ENCODE measurements at regions not wholly inside any gene's neighbourhood (a gene's known extent, or its start where the extent isn't known, plus 50 kb on each side); places are given as distances from the start of the nearest gene placed in this dataset.
A peak's percentile ranks its signal among the peaks of the same experiment; 100 is the strongest.

- H3K9me3 ChIP-seq (ENCODE audit: control insufficient read depth, insufficient read depth, low read depth, low read length): no peaks in the 10 kb centered on the region
- no peak overlapping the region for H3K9ac ChIP-seq (ENCODE audit: low read length)
- no peaks in the 10 kb centered on the region for H3K36me3 ChIP-seq (ENCODE audit: control insufficient read depth, insufficient read depth, low read length)
- H3K4me1 ChIP-seq (ENCODE audit: control insufficient read depth, insufficient read depth, low read length): no peaks in the 10 kb centered on the region
- no peak overlapping the region for H3K27ac ChIP-seq (ENCODE audit: low read depth, low read length)
- H3K4me3 ChIP-seq (ENCODE audit: low read depth, low read length): no peak overlapping the region
- no peaks in the 10 kb centered on the region for H3K27me3 ChIP-seq (ENCODE audit: control insufficient read depth, insufficient read depth, low read length)
Measured at GRCh38 chr17:54096216-54096615, 273.5 kb downstream of the KIF2B start.

DNA sequence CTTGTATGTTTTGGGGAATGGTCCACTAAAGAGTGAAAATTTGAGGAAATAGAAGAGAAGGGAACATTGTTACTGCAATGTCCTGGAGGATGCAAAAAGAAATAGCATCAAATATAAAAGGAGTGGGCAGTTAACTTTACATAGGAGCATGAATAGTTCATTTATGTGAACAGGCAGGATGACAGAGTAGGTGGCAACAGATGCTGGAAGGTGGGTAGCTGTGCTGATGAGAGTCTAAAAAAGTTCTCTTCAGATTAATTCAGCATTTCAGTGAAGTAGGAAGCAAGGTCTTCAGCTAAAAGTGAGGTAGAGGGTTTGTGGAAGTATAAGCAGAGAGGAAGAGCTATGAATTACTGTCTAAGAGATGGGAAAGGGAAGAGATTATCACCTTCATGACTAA lies 276.5 kb downstream of the KIF2B start:
- H3K4me3 ChIP-seq (ENCODE audit: low read depth, low read length): no peak overlapping the region
- H3K9me3 ChIP-seq (ENCODE audit: control insufficient read depth, insufficient read depth, low read depth, low read length): peaks cover 14% of the 10 kb centered on the region; the same call in 1 of the 2 replicates
- no peaks in the 10 kb centered on the region for H3K27me3 ChIP-seq (ENCODE audit: control insufficient read depth, insufficient read depth, low read length)
- no peak overlapping the region for H3K27ac ChIP-seq (ENCODE audit: low read depth, low read length)
- H3K36me3 ChIP-seq (ENCODE audit: control insufficient read depth, insufficient read depth, low read length): no peaks in the 10 kb centered on the region
- H3K4me1 ChIP-seq (ENCODE audit: control insufficient read depth, insufficient read depth, low read length): no peaks in the 10 kb centered on the region
- H3K9ac ChIP-seq (ENCODE audit: low read length): no peak overlapping the region

DNA sequence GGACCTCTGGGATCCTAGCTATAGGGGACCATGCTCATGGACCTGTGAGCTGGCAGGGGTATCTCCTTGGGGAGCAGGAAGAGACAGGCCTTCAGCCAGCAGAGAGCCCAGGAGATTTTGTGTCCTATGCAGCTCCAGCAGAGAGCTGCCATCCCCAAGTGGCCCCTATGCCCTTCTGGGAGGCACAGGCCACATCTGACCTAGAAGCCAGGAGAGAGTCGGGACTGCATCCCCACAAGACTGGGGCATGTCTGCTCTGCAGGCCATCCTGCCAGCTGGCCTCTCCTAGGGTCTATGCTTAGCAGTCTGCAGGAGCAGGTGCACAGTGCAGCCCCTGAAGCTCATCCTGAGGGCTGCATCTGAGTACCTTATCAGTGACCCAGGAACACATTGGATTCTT lies 279.5 kb downstream of the KIF2B start:
- H3K4me3 ChIP-seq (ENCODE audit: low read depth, low read length): no peak overlapping the region
- no peaks in the 10 kb centered on the region for H3K27me3 ChIP-seq (ENCODE audit: control insufficient read depth, insufficient read depth, low read length)
- H3K27ac ChIP-seq (ENCODE audit: low read depth, low read length): no peak overlapping the region
- no peak overlapping the region for H3K9ac ChIP-seq (ENCODE audit: low read length)
- no peaks in the 10 kb centered on the region for H3K4me1 ChIP-seq (ENCODE audit: control insufficient read depth, insufficient read depth, low read length)
- H3K9me3 ChIP-seq (ENCODE audit: control insufficient read depth, insufficient read depth, low read depth, low read length): peaks cover 16% of the 10 kb centered on the region; the same call in 1 of the 2 replicates
- no peaks in the 10 kb centered on the region for H3K36me3 ChIP-seq (ENCODE audit: control insufficient read depth, insufficient read depth, low read length)

- H3K27ac ChIP-seq (ENCODE audit: low read depth, low read length): no peak overlapping the region
- no peaks in the 10 kb centered on the region for H3K27me3 ChIP-seq (ENCODE audit: control insufficient read depth, insufficient read depth, low read length)
- no peak overlapping the region for H3K9ac ChIP-seq (ENCODE audit: low read length)
- H3K4me1 ChIP-seq (ENCODE audit: control insufficient read depth, insufficient read depth, low read length): no peaks in the 10 kb centered on the region
- peaks cover 7% of the 10 kb centered on the region; the same call in 1 of the 2 replicates for H3K9me3 ChIP-seq (ENCODE audit: control insufficient read depth, insufficient read depth, low read depth, low read length)
- H3K36me3 ChIP-seq (ENCODE audit: control insufficient read depth, insufficient read depth, low read length): no peaks in the 10 kb centered on the region
- H3K4me3 ChIP-seq (ENCODE audit: low read depth, low read length): no peak overlapping the region
Measured at GRCh38 chr17:54111576-54111975, 288.8 kb downstream of the KIF2B start.

DNA sequence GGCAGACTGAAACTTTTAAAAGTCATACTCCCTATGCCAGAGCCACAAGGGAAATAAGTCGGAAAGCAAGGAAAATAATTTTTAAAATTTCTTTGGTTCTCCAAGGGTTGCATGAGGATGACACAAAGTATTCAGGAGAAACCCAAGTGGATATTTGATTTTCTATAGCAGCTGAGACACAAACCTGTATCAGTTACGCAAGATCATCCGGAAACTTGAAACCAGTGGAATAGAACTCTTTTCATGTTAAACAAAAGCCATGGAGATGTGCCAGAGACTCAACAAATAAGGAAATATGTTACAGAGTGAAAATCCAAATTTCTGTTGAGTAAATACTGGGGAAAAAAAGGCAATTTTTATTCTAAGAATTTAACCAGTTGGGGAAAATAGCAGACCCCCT lies 294.7 kb downstream of the KIF2B start:
- Histone ChIP-seq H3K36me3 (ENCODE audit: control insufficient read depth, insufficient read depth, low read length) (no peaks in the 10 kb centered on the region), H3K27me3 (ENCODE audit: control insufficient read depth, insufficient read depth, low read length) (no peaks in the 10 kb centered on the region), H3K4me1 (ENCODE audit: control insufficient read depth, insufficient read depth, low read length) (no peaks in the 10 kb centered on the region), H3K4me3 (ENCODE audit: low read depth, low read length) (no peak overlapping the region), H3K9ac (ENCODE audit: low read length) (no peak overlapping the region), H3K9me3 (ENCODE audit: control insufficient read depth, insufficient read depth, low read depth, low read length) (peaks cover 2% of the 10 kb centered on the region; the same call in 1 of the 2 replicates), H3K27ac (ENCODE audit: low read depth, low read length) (no peak overlapping the region)

GRCh38 chr17:54124456-54124855 lies 301.7 kb downstream of the KIF2B start:
- Histone ChIP-seq H3K4me3 (ENCODE audit: low read depth, low read length) (no peak overlapping the region), H3K27me3 (ENCODE audit: control insufficient read depth, insufficient read depth, low read length) (no peaks in the 10 kb centered on the region), H3K27ac (ENCODE audit: low read depth, low read length) (no peak overlapping the region), H3K9ac (ENCODE audit: low read length) (no peak overlapping the region), H3K9me3 (ENCODE audit: control insufficient read depth, insufficient read depth, low read depth, low read length) (peaks cover 10% of the 10 kb centered on the region), H3K4me1 (ENCODE audit: control insufficient read depth, insufficient read depth, low read length) (no peaks in the 10 kb centered on the region), H3K36me3 (ENCODE audit: control insufficient read depth, insufficient read depth, low read length) (no peaks in the 10 kb centered on the region)

GRCh38 chr17:54153423-54153822 lies 330.7 kb downstream of the KIF2B start:
- H3K4me3 ChIP-seq (ENCODE audit: low read depth, low read length): no peak overlapping the region
- H3K27me3 ChIP-seq (ENCODE audit: control insufficient read depth, insufficient read depth, low read length): no peaks in the 10 kb centered on the region
- H3K9ac ChIP-seq (ENCODE audit: low read length): no peak overlapping the region
- no peaks in the 10 kb centered on the region for H3K4me1 ChIP-seq (ENCODE audit: control insufficient read depth, insufficient read depth, low read length)
- H3K9me3 ChIP-seq (ENCODE audit: control insufficient read depth, insufficient read depth, low read depth, low read length): no peaks in the 10 kb centered on the region
- H3K27ac ChIP-seq (ENCODE audit: low read depth, low read length): no peak overlapping the region
- no peaks in the 10 kb centered on the region for H3K36me3 ChIP-seq (ENCODE audit: control insufficient read depth, insufficient read depth, low read length)

- Histone ChIP-seq H3K36me3 (ENCODE audit: control insufficient read depth, insufficient read depth, low read length) (no peaks in the 10 kb centered on the region), H3K9ac (ENCODE audit: low read length) (no peak overlapping the region), H3K27ac (ENCODE audit: low read depth, low read length) (no peak overlapping the region), H3K4me3 (ENCODE audit: low read depth, low read length) (no peak overlapping the region), H3K4me1 (ENCODE audit: control insufficient read depth, insufficient read depth, low read length) (no peaks in the 10 kb centered on the region), H3K9me3 (ENCODE audit: control insufficient read depth, insufficient read depth, low read depth, low read length) (no peaks in the 10 kb centered on the region), H3K27me3 (ENCODE audit: control insufficient read depth, insufficient read depth, low read length) (no peaks in the 10 kb centered on the region)
Measured at GRCh38 chr17:54157542-54157941, 334.8 kb downstream of the KIF2B start.

DNA sequence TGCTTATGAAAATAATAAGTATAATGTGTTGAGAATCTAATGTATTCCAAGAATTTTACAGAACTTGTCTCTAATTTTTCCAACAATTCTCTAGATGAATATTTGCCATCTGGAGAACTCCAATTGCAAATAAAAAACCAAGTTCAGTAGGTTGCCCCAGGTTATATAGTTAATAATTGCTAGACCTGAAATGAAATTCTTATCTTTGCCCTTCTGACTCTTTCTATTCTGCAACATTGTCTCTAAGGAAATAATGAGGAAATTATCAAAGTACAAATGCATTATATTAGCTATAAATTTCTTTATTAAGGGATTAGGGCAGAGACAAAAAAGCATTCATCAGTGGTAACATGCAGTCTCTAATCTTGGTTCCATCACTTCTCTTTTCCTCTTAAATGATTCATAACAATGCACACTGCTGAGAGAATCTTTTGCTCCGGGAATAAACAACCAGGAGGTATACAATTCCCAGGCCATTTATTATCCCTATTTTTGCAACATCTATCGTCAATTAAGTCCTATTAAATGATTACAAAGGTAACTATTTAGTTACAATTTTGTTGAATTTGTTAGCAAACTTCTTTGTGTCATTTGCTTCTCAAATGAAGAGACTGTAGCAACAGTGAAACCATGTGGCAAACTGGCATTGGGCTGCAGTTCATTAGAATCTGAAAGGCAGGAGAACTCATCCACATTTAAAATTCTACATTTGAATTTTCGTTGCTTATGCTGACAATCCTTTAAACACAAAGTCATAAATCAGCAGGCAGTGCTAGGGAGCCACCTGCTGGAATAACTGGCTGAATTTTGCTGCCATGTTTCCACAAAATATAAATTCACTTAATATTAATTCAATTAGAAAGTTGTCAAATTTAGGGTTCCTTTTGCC lies 349.6 kb downstream of the KIF2B start:
- peak overlapping the region; percentile 58; the same call in 1 of the 2 replicates for H3K27ac ChIP-seq (ENCODE audit: low read depth, low read length)
- no peak overlapping the region for H3K4me3 ChIP-seq (ENCODE audit: low read depth, low read length)
- peaks cover 16% of the 10 kb centered on the region for H3K4me1 ChIP-seq (ENCODE audit: control insufficient read depth, insufficient read depth, low read length)
- H3K36me3 ChIP-seq (ENCODE audit: control insufficient read depth, insufficient read depth, low read length): no peaks in the 10 kb centered on the region
- H3K9ac ChIP-seq (ENCODE audit: low read length): no peak overlapping the region
- H3K9me3 ChIP-seq (ENCODE audit: control insufficient read depth, insufficient read depth, low read depth, low read length): no peaks in the 10 kb centered on the region
- H3K27me3 ChIP-seq (ENCODE audit: control insufficient read depth, insufficient read depth, low read length): no peaks in the 10 kb centered on the region

- Histone ChIP-seq H3K4me3 (ENCODE audit: low read depth, low read length) (no peak overlapping the region), H3K9me3 (ENCODE audit: control insufficient read depth, insufficient read depth, low read depth, low read length) (no peaks in the 10 kb centered on the region), H3K9ac (ENCODE audit: low read length) (no peak overlapping the region), H3K27ac (ENCODE audit: low read depth, low read length) (no peak overlapping the region), H3K4me1 (ENCODE audit: control insufficient read depth, insufficient read depth, low read length) (peaks cover 16% of the 10 kb centered on the region), H3K36me3 (ENCODE audit: control insufficient read depth, insufficient read depth, low read length) (no peaks in the 10 kb centered on the region), H3K27me3 (ENCODE audit: control insufficient read depth, insufficient read depth, low read length) (no peaks in the 10 kb centered on the region)
Measured at GRCh38 chr17:54172985-54173316, 350.2 kb downstream of the KIF2B start.

GRCh38 chr17:54177606-54178308 lies 355.0 kb downstream of the KIF2B start:
- no peak overlapping the region for H3K9ac ChIP-seq (ENCODE audit: low read length)
- no peak overlapping the region for H3K27ac ChIP-seq (ENCODE audit: low read depth, low read length)
- H3K4me1 ChIP-seq (ENCODE audit: control insufficient read depth, insufficient read depth, low read length): 0 out of 2 replicates have a peak, but pooled peaks cover 8% of the 10 kb centered on the region
- no peak overlapping the region for H3K4me3 ChIP-seq (ENCODE audit: low read depth, low read length)
- H3K27me3 ChIP-seq (ENCODE audit: control insufficient read depth, insufficient read depth, low read length): no peaks in the 10 kb centered on the region
- no peaks in the 10 kb centered on the region for H3K36me3 ChIP-seq (ENCODE audit: control insufficient read depth, insufficient read depth, low read length)
- no peaks in the 10 kb centered on the region for H3K9me3 ChIP-seq (ENCODE audit: control insufficient read depth, insufficient read depth, low read depth, low read length)
